Posterior vena cava (tissue), 2 donors: ENCODE measurements at regions not wholly inside any gene's neighbourhood (a gene's known extent, or its start where the extent isn't known, plus 50 kb on each side); places are given as distances from the start of the nearest gene placed in this dataset.
"Not testable (repeated sequence)": the region's sequence is repeated elsewhere in the genome, so short reads cannot be mapped to it uniquely, and the experiment has no call there.

Experiments
- DNase-seq: peaks from one replicate; pipeline ENCODE4 v3.0.0-alpha.2; 2020; ENCODE audit warnings: low spot score
- intact Hi-C, 2 donors: fragments of 100-400 bp; cut with DNase I; formaldehyde crosslinking; loops; one replicate each; pipeline versions ENCODE4 v1.14.1 to v1.14.2; 2022 to 2023
- donor health status: DM: yes; HTN: yes; CAD: no.
- donor health status: DM: yes; HTN: yes; CAD: no.

GRCh38 chr11:39542460-39542859 is 1917.0 kb downstream of the LRRC4C start:
- intact Hi-C loops: no loop called here
- DNase-seq: no peak

GRCh38 chr11:39541945-39542351 is 1917.5 kb downstream of the LRRC4C start:
- DNase-seq: peak; percentile 73
- intact Hi-C loops: no loop called here

GRCh38 chr11:39536323-39536722 is 1923.1 kb downstream of the LRRC4C start:
- intact Hi-C loops: not testable (repeated sequence)
- peak; percentile 65 for DNase-seq
